Naive thymus-derived CD8-positive, alpha-beta T cell (primary cell): ENCODE measurements at regions not wholly inside any gene's neighbourhood (a gene's known extent, or its start where the extent isn't known, plus 50 kb on each side); places are given as distances from the start of the nearest gene placed in this dataset.

Source experiments
- ATAC-seq, 2 donors: fragments of 150-1000 bp; cut with Tn5 transposase in 1 of 2; sonication (Bioruptor Pico), chemical (Tn5 transposase) in 1 of 2; 1 replicate in 1 of 2; 2 replicates in 1 of 2; pipeline ENCODE4 v1.10.0; 2021; ENCODE audit warnings: mild to moderate bottlenecking in 2 of 2, moderate library complexity in 2 of 2
- POLR2A ChIA-PET: fragments of 350-600 bp; sonication (Branson Sonifier 250); formaldehyde crosslinking; loops from one replicate; lab custom pipeline; 2021; ENCODE audit warnings: antibody characterized with exemption; lab: Charles Lee
- DNase-seq, 10 donors: peaks; one replicate each; pipeline versions ENCODE4 v3.0.0 to v3.0.0-alpha.2; 2020 to 2022
- H3K27ac Mint-ChIP-seq, 10 donors: one replicate each; pipeline ENCODE4 v1.8.0; 2020 to 2022; ENCODE audit warnings: mild to moderate bottlenecking in 10 of 10, mixed read lengths in 10 of 10, moderate library complexity in 4 of 10, inconsistent platforms in 1 of 10
- H3K27me3 Mint-ChIP-seq, 5 donors: one replicate each; pipeline ENCODE4 v1.8.0; 2021 to 2022; ENCODE audit warnings: mixed read lengths in 5 of 5
- H3K36me3 Mint-ChIP-seq, 3 donors: one replicate each; pipeline ENCODE4 v1.8.0; 2020 to 2022; ENCODE audit warnings: mixed read lengths in 3 of 3, mild to moderate bottlenecking in 2 of 3, inconsistent platforms in 1 of 3
- H3K4me1 Mint-ChIP-seq, 4 donors: one replicate each; pipeline ENCODE4 v1.8.0; 2021 to 2022; ENCODE audit warnings: mixed read lengths in 4 of 4
- H3K4me3 Mint-ChIP-seq, 10 donors: one replicate each; pipeline ENCODE4 v1.8.0; 2020 to 2022; ENCODE audit warnings: mild to moderate bottlenecking in 10 of 10, mixed read lengths in 10 of 10, moderate library complexity in 6 of 10, inconsistent platforms in 1 of 10
- H3K9me3 Mint-ChIP-seq, 9 donors: one replicate each; pipeline ENCODE4 v1.8.0; 2020 to 2022; ENCODE audit warnings: mixed read lengths in 9 of 9, mild to moderate bottlenecking in 3 of 9, inconsistent platforms in 1 of 9, moderate library complexity in 1 of 9

- H3K27ac Mint-ChIP-seq, result no peak overlapping the region
- DNase-seq (no peak), ATAC-seq (no peak)
- no peaks in the 10 kb centered on the region for H3K36me3 Mint-ChIP-seq
- H3K4me3 Mint-ChIP-seq, result no peak overlapping the region
- peaks cover 0 to 13% (median 7%) of the 10 kb centered on the region in 9 donors for H3K9me3 Mint-ChIP-seq
- H3K27me3 Mint-ChIP-seq, result no peaks in the 10 kb centered on the region
- no peaks in the 10 kb centered on the region for H3K4me1 Mint-ChIP-seq
- POLR2A ChIA-PET, result no interaction called here
Measured at GRCh38 chr18:29305516-29305915, 1128.6 kb upstream of the CDH2 start.

GRCh38 chr18:29301048-29301447, 1124.1 kb upstream of the CDH2 start:
- DNase-seq (no peak), ATAC-seq (no peak)
- no peaks in the 10 kb centered on the region for H3K27me3 Mint-ChIP-seq
- no peak overlapping the region for H3K27ac Mint-ChIP-seq
- H3K4me3 Mint-ChIP-seq, result no peak overlapping the region
- POLR2A ChIA-PET, result no interaction called here
- H3K9me3 Mint-ChIP-seq, result peaks cover 0 to 28% (median 9%) of the 10 kb centered on the region in 9 donors
- H3K4me1 Mint-ChIP-seq, result no peaks in the 10 kb centered on the region
- no peaks in the 10 kb centered on the region for H3K36me3 Mint-ChIP-seq

GRCh38 chr18:29285471-29285870, 1108.5 kb upstream of the CDH2 start:
- Mint-ChIP-seq H3K27me3 (no peaks in the 10 kb centered on the region), H3K4me1 (no peaks in the 10 kb centered on the region), H3K9me3 (peaks cover 12 to 56% (median 23%) of the 10 kb centered on the region in 9 donors), H3K36me3 (peaks cover 0 to 5% (median 0%) of the 10 kb centered on the region in 3 donors), H3K27ac (no peak overlapping the region), H3K4me3 (no peak overlapping the region)
- ATAC-seq (no peak), DNase-seq (no peak)
- POLR2A ChIA-PET, result no interaction called here

- DNase-seq, result no peak
- Mint-ChIP-seq H3K27me3 (no peaks in the 10 kb centered on the region), H3K36me3 (no peaks in the 10 kb centered on the region), H3K27ac (no peak overlapping the region), H3K4me3 (no peak overlapping the region), H3K9me3 (peaks cover 0 to 42% (median 7%) of the 10 kb centered on the region in 9 donors), H3K4me1 (no peaks in the 10 kb centered on the region)
- POLR2A ChIA-PET, result no interaction called here
- no peak for ATAC-seq
Measured at GRCh38 chr18:29271501-29271900, 1094.6 kb upstream of the CDH2 start.

- Mint-ChIP-seq H3K27ac (no peak overlapping the region), H3K36me3 (peaks cover 0 to under 1% (median 0%) of the 10 kb centered on the region in 3 donors), H3K27me3 (no peaks in the 10 kb centered on the region), H3K9me3 (peaks cover 9 to 32% (median 15%) of the 10 kb centered on the region in 9 donors), H3K4me3 (no peak overlapping the region), H3K4me1 (no peaks in the 10 kb centered on the region)
- POLR2A ChIA-PET, result no interaction called here
- DNase-seq, result no peak
- no peak for ATAC-seq
Measured at GRCh38 chr18:29259838-29260237, 1082.9 kb upstream of the CDH2 start.

- H3K4me3 Mint-ChIP-seq, result no peak overlapping the region
- no peaks in the 10 kb centered on the region for H3K27me3 Mint-ChIP-seq
- peaks cover 3 to 47% (median 10%) of the 10 kb centered on the region in 9 donors for H3K9me3 Mint-ChIP-seq
- H3K36me3 Mint-ChIP-seq, result peaks cover 0 to 9% (median 0%) of the 10 kb centered on the region in 3 donors
- no peak overlapping the region for H3K27ac Mint-ChIP-seq
- POLR2A ChIA-PET, result no interaction called here
- no peak for ATAC-seq
- no peaks in the 10 kb centered on the region for H3K4me1 Mint-ChIP-seq
- DNase-seq, result no peak
Measured at GRCh38 chr18:29254123-29254522, 1077.2 kb upstream of the CDH2 start.

GRCh38 chr18:29251681-29252080, 1074.8 kb upstream of the CDH2 start:
- no peak for ATAC-seq

GRCh38 chr18:29250843-29251242, 1073.9 kb upstream of the CDH2 start:
- peaks cover 3 to 48% (median 15%) of the 10 kb centered on the region in 9 donors for H3K9me3 Mint-ChIP-seq
- H3K27me3 Mint-ChIP-seq, result no peaks in the 10 kb centered on the region
- DNase-seq (no peak), ATAC-seq (no peak)
- POLR2A ChIA-PET, result no interaction called here
- H3K27ac Mint-ChIP-seq, result no peak overlapping the region
- no peak overlapping the region for H3K4me3 Mint-ChIP-seq
- no peaks in the 10 kb centered on the region for H3K4me1 Mint-ChIP-seq
- peaks cover 0 to 19% (median 0%) of the 10 kb centered on the region in 3 donors for H3K36me3 Mint-ChIP-seq

More at GRCh38 chr18:29251681-29252080, 1074.8 kb upstream of the CDH2 start:
- Mint-ChIP-seq H3K9me3 (peaks cover 5 to 52% (median 11%) of the 10 kb centered on the region in 9 donors), H3K4me3 (no peak overlapping the region), H3K27me3 (no peaks in the 10 kb centered on the region), H3K36me3 (peaks cover 0 to 17% (median 0%) of the 10 kb centered on the region in 3 donors), H3K4me1 (no peaks in the 10 kb centered on the region), H3K27ac (no peak overlapping the region)
- no peak for DNase-seq
- POLR2A ChIA-PET, result no interaction called here

GRCh38 chr18:29250259-29250658, 1073.3 kb upstream of the CDH2 start:
- Mint-ChIP-seq H3K36me3 (peaks cover 0 to 19% (median 0%) of the 10 kb centered on the region in 3 donors), H3K4me1 (no peaks in the 10 kb centered on the region), H3K4me3 (no peak overlapping the region), H3K27me3 (no peaks in the 10 kb centered on the region), H3K9me3 (peaks cover 3 to 47% (median 14%) of the 10 kb centered on the region in 9 donors), H3K27ac (no peak overlapping the region)
- POLR2A ChIA-PET, result no interaction called here
- no peak for ATAC-seq
- no peak for DNase-seq

GRCh38 chr18:29248805-29249204, 1071.9 kb upstream of the CDH2 start:
- Mint-ChIP-seq H3K27me3 (no peaks in the 10 kb centered on the region), H3K4me1 (no peaks in the 10 kb centered on the region), H3K9me3 (peaks cover 3 to 47% (median 14%) of the 10 kb centered on the region in 9 donors), H3K4me3 (no peak overlapping the region), H3K27ac (no peak overlapping the region), H3K36me3 (peaks cover 0 to 15% (median 0%) of the 10 kb centered on the region in 3 donors)
- ATAC-seq (no peak), DNase-seq (no peak)
- POLR2A ChIA-PET, result no interaction called here

- H3K27me3 Mint-ChIP-seq, result no peaks in the 10 kb centered on the region
- peaks cover 0 to 36% (median 14%) of the 10 kb centered on the region in 9 donors for H3K9me3 Mint-ChIP-seq
- H3K27ac Mint-ChIP-seq, result no peak overlapping the region
- H3K4me1 Mint-ChIP-seq, result no peaks in the 10 kb centered on the region
- no peak overlapping the region for H3K4me3 Mint-ChIP-seq
- H3K36me3 Mint-ChIP-seq, result peaks cover 0 to 9% (median 0%) of the 10 kb centered on the region in 3 donors
- POLR2A ChIA-PET, result no interaction called here
- DNase-seq (no peak), ATAC-seq (no peak)
Measured at GRCh38 chr18:29241199-29241598, 1064.3 kb upstream of the CDH2 start.

- Mint-ChIP-seq H3K36me3 (peaks cover 0 to 13% (median 0%) of the 10 kb centered on the region in 3 donors), H3K27ac (no peak overlapping the region), H3K4me3 (no peak overlapping the region), H3K27me3 (no peaks in the 10 kb centered on the region), H3K4me1 (no peaks in the 10 kb centered on the region), H3K9me3 (peaks cover 0 to 36% (median 15%) of the 10 kb centered on the region in 9 donors)
- no peak for DNase-seq
- POLR2A ChIA-PET, result no interaction called here
- no peak for ATAC-seq
Measured at GRCh38 chr18:29234751-29235150, 1057.8 kb upstream of the CDH2 start.

GRCh38 chr18:29226213-29226612, 1049.3 kb upstream of the CDH2 start:
- Mint-ChIP-seq H3K36me3 (no peaks in the 10 kb centered on the region), H3K27ac (no peak overlapping the region), H3K4me3 (no peak overlapping the region), H3K4me1 (no peaks in the 10 kb centered on the region), H3K9me3 (peaks cover 0 to 29% (median 11%) of the 10 kb centered on the region in 9 donors), H3K27me3 (no peaks in the 10 kb centered on the region)
- ATAC-seq, result no peak
- POLR2A ChIA-PET, result no interaction called here
- no peak for DNase-seq

- Mint-ChIP-seq H3K4me3 (no peak overlapping the region), H3K36me3 (no peaks in the 10 kb centered on the region), H3K27ac (no peak overlapping the region), H3K4me1 (no peaks in the 10 kb centered on the region), H3K27me3 (no peaks in the 10 kb centered on the region), H3K9me3 (peaks cover 0 to 25% (median 11%) of the 10 kb centered on the region in 9 donors)
- POLR2A ChIA-PET, result no interaction called here
- ATAC-seq, result no peak
- DNase-seq, result no peak
Measured at GRCh38 chr18:29225351-29225750, 1048.4 kb upstream of the CDH2 start.
